MM.1S (cell line): ENCODE measurements at regions not wholly inside any gene's neighbourhood (a gene's known extent, or its start where the extent isn't known, plus 50 kb on each side); places are given as distances from the start of the nearest gene placed in this dataset.

Source experiments
- DNase-seq: peaks from one replicate; pipeline ENCODE4 v3.0.0-alpha.2; 2015
- H2AFZ ChIP-seq: fragments of 300-600 bp; sonication (generic); 2 replicates; pipeline ENCODE4 v1.6.0; 2016; ENCODE audit warnings: antibody characterized with exemption, low read length
- H3F3A ChIP-seq: fragments of 300-600 bp; sonication (generic); 2 replicates; pipeline ENCODE4 v1.6.1; 2016; ENCODE audit warnings: mild to moderate bottlenecking, antibody characterized with exemption, low read length, moderate library complexity, mixed read lengths; ENCODE audit not compliant: insufficient read depth
- H3K27ac ChIP-seq: fragments of 300-600 bp; sonication (generic); 2 replicates; pipeline ENCODE4 v1.5.1; 2016; ENCODE audit warnings: mild to moderate bottlenecking, low read length
- H3K27me3 ChIP-seq: fragments of 300-600 bp; sonication (generic); replicated peaks from 2 replicates; pipeline ENCODE4 v1.6.0; 2016; ENCODE audit warnings: low read length; ENCODE audit not compliant: insufficient read depth
- H3K36me3 ChIP-seq: fragments of 300-600 bp; sonication (generic); replicated peaks from 2 replicates; pipeline ENCODE4 v1.6.1; 2016; ENCODE audit warnings: mild to moderate bottlenecking, low read length, mixed read lengths; ENCODE audit not compliant: insufficient read depth
- H3K4me1 ChIP-seq: fragments of 300-600 bp; sonication (generic); 2 replicates; pipeline ENCODE4 v1.6.1; 2016; ENCODE audit warnings: low read length, mixed read lengths
- H3K4me2 ChIP-seq: fragments of 300-600 bp; sonication (generic); 2 replicates; pipeline ENCODE4 v1.6.0; 2016; ENCODE audit warnings: low read depth, low read length
- H3K4me3 ChIP-seq: fragments of 300-600 bp; sonication (generic); 2 replicates; pipeline ENCODE4 v1.5.1; 2016; ENCODE audit warnings: low read length, mixed read lengths
- H3K79me2 ChIP-seq: fragments of 300-600 bp; sonication (generic); 2 replicates; pipeline ENCODE4 v1.6.1; 2016; ENCODE audit warnings: mixed run types, low read length, mixed read lengths
- H3K9ac ChIP-seq: fragments of 300-600 bp; sonication (generic); 2 replicates; pipeline ENCODE4 v1.6.1; 2016; ENCODE audit warnings: low read length, mixed read lengths
- H3K9me2 ChIP-seq: fragments of 300-600 bp; sonication (generic); replicated peaks from 2 replicates; pipeline ENCODE4 v1.6.1; 2016; ENCODE audit warnings: mild to moderate bottlenecking, low read length, mixed read lengths; ENCODE audit not compliant: insufficient read depth
- H3K9me3 ChIP-seq: fragments of 300-600 bp; sonication (generic); replicated peaks from 2 replicates; pipeline ENCODE4 v1.6.1; 2016; ENCODE audit warnings: mild to moderate bottlenecking, low read length, mixed read lengths; ENCODE audit not compliant: insufficient read depth
- H4K20me1 ChIP-seq: fragments of 300-600 bp; sonication (generic); 2 replicates; pipeline ENCODE4 v1.6.1; 2016; ENCODE audit warnings: mild to moderate bottlenecking, low read length, moderate library complexity, mixed read lengths; ENCODE audit not compliant: insufficient read depth
- EZH2 ChIP-seq: fragments of 300-600 bp; sonication (generic); optimal IDR thresholded peaks from 2 replicates; pipeline ENCODE3; 2017; ENCODE audit warnings: low read depth, mild to moderate bottlenecking, antibody characterized with exemption, low read length, mixed read lengths
- EZH2phosphoT487 ChIP-seq: fragments of 300-600 bp; sonication (generic); IDR thresholded peaks from 2 replicates; pipeline ENCODE4 v1.6.1; 2018; ENCODE audit warnings: antibody characterized with exemption, low read length
- TF ChIP-seq, protein P1 (sequence below): fragments of 300-600 bp; sonication (generic); IDR thresholded peaks from 2 replicates; pipeline ENCODE4 v1.5.1; 2016; ENCODE audit warnings: antibody characterized with exemption, low read length, mixed read lengths

DNA sequence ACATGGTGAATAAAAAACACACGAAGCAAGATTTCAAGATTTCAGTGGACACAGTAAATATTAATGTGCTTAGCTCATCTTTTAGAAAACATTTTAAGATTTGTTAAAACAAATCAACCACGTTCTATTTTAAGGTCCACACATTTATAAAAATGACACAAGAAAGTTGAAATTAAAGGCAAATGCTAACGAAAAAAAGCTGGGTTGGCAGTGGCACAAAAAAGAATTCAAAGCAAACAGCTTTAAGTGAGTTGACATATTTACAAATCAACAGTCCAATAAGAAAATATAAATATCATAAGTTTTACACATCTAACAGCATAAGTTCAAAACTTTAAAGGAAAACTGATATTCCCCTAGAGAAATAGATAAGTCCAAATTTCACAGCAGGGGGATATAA is 430.4 kb upstream of the CCDC54 start:
- no peaks in the 10 kb centered on the region for H3K27me3 ChIP-seq
- H3F3A ChIP-seq = no peaks in the 10 kb centered on the region

GRCh38 chr3:106957029-106957428 is 420.2 kb upstream of the CCDC54 start:
- Histone ChIP-seq H3K9me2 (no peaks in the 10 kb centered on the region), H3K9ac (no peak overlapping the region), H3F3A (no peaks in the 10 kb centered on the region), H2AFZ (no peak overlapping the region), H4K20me1 (no peaks in the 10 kb centered on the region), H3K9me3 (no peaks in the 10 kb centered on the region), H3K36me3 (no peaks in the 10 kb centered on the region), H3K4me2 (no peak overlapping the region), H3K27me3 (no peaks in the 10 kb centered on the region), H3K27ac (no peak overlapping the region), H3K79me2 (no peaks in the 10 kb centered on the region), H3K4me1 (no peaks in the 10 kb centered on the region), H3K4me3 (no peak overlapping the region)
- TF ChIP-seq EZH2 = no peak
- no peak for TF ChIP-seq EZH2phosphoT487
- TF ChIP-seq, protein P1, sequence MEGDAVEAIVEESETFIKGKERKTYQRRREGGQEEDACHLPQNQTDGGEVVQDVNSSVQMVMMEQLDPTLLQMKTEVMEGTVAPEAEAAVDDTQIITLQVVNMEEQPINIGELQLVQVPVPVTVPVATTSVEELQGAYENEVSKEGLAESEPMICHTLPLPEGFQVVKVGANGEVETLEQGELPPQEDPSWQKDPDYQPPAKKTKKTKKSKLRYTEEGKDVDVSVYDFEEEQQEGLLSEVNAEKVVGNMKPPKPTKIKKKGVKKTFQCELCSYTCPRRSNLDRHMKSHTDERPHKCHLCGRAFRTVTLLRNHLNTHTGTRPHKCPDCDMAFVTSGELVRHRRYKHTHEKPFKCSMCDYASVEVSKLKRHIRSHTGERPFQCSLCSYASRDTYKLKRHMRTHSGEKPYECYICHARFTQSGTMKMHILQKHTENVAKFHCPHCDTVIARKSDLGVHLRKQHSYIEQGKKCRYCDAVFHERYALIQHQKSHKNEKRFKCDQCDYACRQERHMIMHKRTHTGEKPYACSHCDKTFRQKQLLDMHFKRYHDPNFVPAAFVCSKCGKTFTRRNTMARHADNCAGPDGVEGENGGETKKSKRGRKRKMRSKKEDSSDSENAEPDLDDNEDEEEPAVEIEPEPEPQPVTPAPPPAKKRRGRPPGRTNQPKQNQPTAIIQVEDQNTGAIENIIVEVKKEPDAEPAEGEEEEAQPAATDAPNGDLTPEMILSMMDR = no peak
- DNase-seq = no peak

More for the DNA sequence above, 430.4 kb upstream of the CCDC54 start:
- DNase-seq = no peak
- no peaks in the 10 kb centered on the region for H3K79me2 ChIP-seq
- H3K9me3 ChIP-seq = no peaks in the 10 kb centered on the region
- H4K20me1 ChIP-seq = no peaks in the 10 kb centered on the region
- no peak overlapping the region for H3K4me2 ChIP-seq
- H3K36me3 ChIP-seq = no peaks in the 10 kb centered on the region
- no peak overlapping the region for H2AFZ ChIP-seq
- no peaks in the 10 kb centered on the region for H3K9me2 ChIP-seq
- TF ChIP-seq EZH2 (no peak), EZH2phosphoT487 (no peak)
- TF ChIP-seq, protein P1 = no peak
- H3K27ac ChIP-seq = no peak overlapping the region
- H3K9ac ChIP-seq = no peak overlapping the region
- H3K4me3 ChIP-seq = no peak overlapping the region
- H3K4me1 ChIP-seq = no peaks in the 10 kb centered on the region

GRCh38 chr3:106962993-106963392 is 414.2 kb upstream of the CCDC54 start:
- Histone ChIP-seq H3K4me3 (no peak overlapping the region), H3K36me3 (no peaks in the 10 kb centered on the region), H3F3A (no peaks in the 10 kb centered on the region), H3K27me3 (no peaks in the 10 kb centered on the region), H3K9me3 (no peaks in the 10 kb centered on the region), H3K79me2 (no peaks in the 10 kb centered on the region), H4K20me1 (no peaks in the 10 kb centered on the region), H3K4me1 (no peaks in the 10 kb centered on the region), H2AFZ (no peak overlapping the region), H3K9ac (no peak overlapping the region), H3K9me2 (no peaks in the 10 kb centered on the region), H3K4me2 (no peak overlapping the region), H3K27ac (no peak overlapping the region)
- no peak for DNase-seq
- TF ChIP-seq EZH2 = no peak
- TF ChIP-seq, protein P1 = no peak

DNA sequence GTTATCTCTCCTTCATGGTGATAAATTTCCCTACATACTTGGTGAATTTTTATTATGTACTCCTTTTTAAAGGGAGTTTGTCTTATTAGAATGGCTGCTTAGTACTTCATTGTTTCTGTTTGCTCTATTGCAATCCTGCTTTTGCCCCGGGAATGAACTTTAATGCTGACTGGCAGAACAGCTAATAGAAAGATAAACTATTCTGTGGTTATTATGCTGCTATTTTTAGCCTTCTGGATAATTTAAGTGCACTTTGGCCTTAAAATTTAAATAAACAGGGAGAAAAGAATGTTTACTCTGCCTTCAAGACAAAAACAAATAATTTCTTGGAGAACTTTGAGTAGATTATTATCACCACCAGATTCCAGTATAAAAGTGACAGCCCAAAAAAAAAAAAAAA is 413.8 kb upstream of the CCDC54 start:
- no peaks in the 10 kb centered on the region for H3K79me2 ChIP-seq
- H3K27me3 ChIP-seq = no peaks in the 10 kb centered on the region
- H3K9me2 ChIP-seq = no peaks in the 10 kb centered on the region
- H4K20me1 ChIP-seq = no peaks in the 10 kb centered on the region
- DNase-seq = no peak
- H3K4me2 ChIP-seq = no peak overlapping the region
- H3K36me3 ChIP-seq = no peaks in the 10 kb centered on the region
- no peak overlapping the region for H3K27ac ChIP-seq
- H3K4me3 ChIP-seq = no peak overlapping the region
- H3K4me1 ChIP-seq = no peaks in the 10 kb centered on the region
- H3F3A ChIP-seq = no peaks in the 10 kb centered on the region
- no peaks in the 10 kb centered on the region for H3K9me3 ChIP-seq
- H2AFZ ChIP-seq = no peak overlapping the region
- TF ChIP-seq EZH2phosphoT487 = no peak
- no peak for TF ChIP-seq EZH2
- TF ChIP-seq, protein P1 = no peak
- H3K9ac ChIP-seq = no peak overlapping the region
